Heart left ventricle (tissue), 16 donors: ENCODE measurements at regions not wholly inside any gene's neighbourhood (a gene's known extent, or its start where the extent isn't known, plus 50 kb on each side); places are given as distances from the start of the nearest gene placed in this dataset.

Experiments used
- ATAC-seq, 4 donors: fragments of 200-7000 bp; cut with Tn5 transposase; one replicate each; pipeline ENCODE4 v1.9.1; 2020 to 2022; ENCODE audit warnings: moderate library complexity in 4 of 4, mild to moderate bottlenecking in 3 of 4, moderate number of reproducible peaks in 1 of 4
- DNase-seq, 5 donors: peaks; one replicate each; pipeline ENCODE4 v3.0.0-alpha.2; 2020
- H3K27ac ChIP-seq, 12 donors: fragments of 200-600 bp; sonication (generic) in 4 of 12; one replicate each; pipeline versions ENCODE4 v1.5.0 to v1.8.0; 2016 to 2022; ENCODE audit warnings: mild to moderate bottlenecking in 2 of 12
- H3K27me3 ChIP-seq, 9 donors: fragments of 200-600 bp; sonication (generic) in 2 of 9; one replicate each; pipeline versions ENCODE4 v1.5.1 to v1.8.0; 2016 to 2022; ENCODE audit warnings: mild to moderate bottlenecking in 3 of 9
- H3K36me3 ChIP-seq, 9 donors: fragments of 200-600 bp; sonication (generic) in 2 of 9; one replicate each; pipeline versions ENCODE4 v1.5.0 to v1.8.0; 2018 to 2022; ENCODE audit warnings: mild to moderate bottlenecking in 2 of 9
- H3K4me1 ChIP-seq, 12 donors: fragments of 200-600 bp; sonication (generic) in 4 of 12; one replicate each; pipeline versions ENCODE4 v1.5.0 to v1.8.0; 2016 to 2022; ENCODE audit warnings: mild to moderate bottlenecking in 3 of 12
- H3K4me3 ChIP-seq, 12 donors: fragments of 200-600 bp; sonication (generic) in 4 of 12; one replicate each; pipeline versions ENCODE4 v1.5.0 to v1.8.0; 2017 to 2022; ENCODE audit warnings: mild to moderate bottlenecking in 9 of 12, moderate library complexity in 4 of 12
- H3K9me3 ChIP-seq, 12 donors: fragments of 200-600 bp; sonication (generic) in 4 of 12; one replicate each; pipeline versions ENCODE4 v1.5.0 to v1.8.0; 2016 to 2022; ENCODE audit warnings: mild to moderate bottlenecking in 1 of 12
- POLR2A ChIP-seq, 2 donors: fragments of 450-650 bp; IDR thresholded peaks; one replicate each; pipeline ENCODE4 v1.6.1; 2017; ENCODE audit warnings: antibody characterized with exemption in 2 of 2, mild to moderate bottlenecking in 2 of 2, moderate library complexity in 2 of 2
- WGBS, 4 donors: extraction: QIAGEN DNeasy Blood & Tissue Kit in 2 of 4; methylation state at CpG; one replicate each; pipeline versions ENCODE4 v1.1.5 to v1.1.7; 2013 to 2018; 5-methylcytosine and 5-hydroxymethylcytosine counted together
- intact Hi-C, 10 donors: fragments of 100-400 bp; cut with DNase I; formaldehyde crosslinking; loops; one replicate each; pipeline versions ENCODE4 v1.11.1 to v1.14.2; 2022
- TF ChIP-seq, protein P1 (sequence below), 12 donors: fragments of 200-600 bp; sonication (generic) in 4 of 12; IDR thresholded peaks; one replicate each; pipeline versions ENCODE4 v1.5.0 to v1.8.0; 2018 to 2022; ENCODE audit warnings: antibody characterized with exemption in 12 of 12, mild to moderate bottlenecking in 5 of 12
- donor health status: ischemic (EF 13 %, LVEDD 7.1; RV severe dilation, severe dysfunction).
- donor health status: healthy with polysubstance abuse.
- donor health status: DM: no; HTN: yes; CAD: no.
- donor health status: DM: no; HTN: no; CAD: no.
- donor health status: ischemic (EF 25% LVEDD 6.9; RV normal size, moderate dysfunction).
- donor health status: ischemic (EF 25% LVEDD 5.7; RV mildly dilated, moderate dysfunction).
- donor health status: healthy.
- donor health status: DM: yes; HTN: yes; CAD: no.
- donor health status: ischemic (EF 35%, LVEDD 5.7; RV mildly dilated, moderate dysfunction).
- donor health status: nonischemic (EF 11% LVEDD 7.7; RV severe dilation, severe dysfunction).
- donor health status: DM: yes; HTN: yes; CAD: no.
- donor health status: PGD.
- donor health status: ischemic (EF 29% LVEDD 5.4; RV normal size, mild dysfunction).
- donor health status: nonischemic (EF 23%, LVEDD 6.1; RV moderate dilation, normal function).

GRCh38 chr9:84583866-84584265 is 85.7 kb upstream of the NTRK2 start:
- no peak overlapping the region for H3K27ac ChIP-seq
- ATAC-seq (no peak), DNase-seq (no peak)
- no peaks in the 10 kb centered on the region for H3K36me3 ChIP-seq
- TF ChIP-seq, protein P1, sequence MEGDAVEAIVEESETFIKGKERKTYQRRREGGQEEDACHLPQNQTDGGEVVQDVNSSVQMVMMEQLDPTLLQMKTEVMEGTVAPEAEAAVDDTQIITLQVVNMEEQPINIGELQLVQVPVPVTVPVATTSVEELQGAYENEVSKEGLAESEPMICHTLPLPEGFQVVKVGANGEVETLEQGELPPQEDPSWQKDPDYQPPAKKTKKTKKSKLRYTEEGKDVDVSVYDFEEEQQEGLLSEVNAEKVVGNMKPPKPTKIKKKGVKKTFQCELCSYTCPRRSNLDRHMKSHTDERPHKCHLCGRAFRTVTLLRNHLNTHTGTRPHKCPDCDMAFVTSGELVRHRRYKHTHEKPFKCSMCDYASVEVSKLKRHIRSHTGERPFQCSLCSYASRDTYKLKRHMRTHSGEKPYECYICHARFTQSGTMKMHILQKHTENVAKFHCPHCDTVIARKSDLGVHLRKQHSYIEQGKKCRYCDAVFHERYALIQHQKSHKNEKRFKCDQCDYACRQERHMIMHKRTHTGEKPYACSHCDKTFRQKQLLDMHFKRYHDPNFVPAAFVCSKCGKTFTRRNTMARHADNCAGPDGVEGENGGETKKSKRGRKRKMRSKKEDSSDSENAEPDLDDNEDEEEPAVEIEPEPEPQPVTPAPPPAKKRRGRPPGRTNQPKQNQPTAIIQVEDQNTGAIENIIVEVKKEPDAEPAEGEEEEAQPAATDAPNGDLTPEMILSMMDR (IDR thresholded peaks at IDR 0.05), result no peak
- TF ChIP-seq POLR2A (IDR thresholded peaks at IDR 0.05), result no peak
- WGBS, 4 donors, result 84 to 94% (median 92%) methylated on average over 2 of the region's 2 CpGs
- no peaks in the 10 kb centered on the region for H3K4me1 ChIP-seq
- H3K9me3 ChIP-seq, result no peaks in the 10 kb centered on the region
- H3K27me3 ChIP-seq, result no peaks in the 10 kb centered on the region
- no peak overlapping the region for H3K4me3 ChIP-seq
- intact Hi-C loops, result no loop called here

DNA sequence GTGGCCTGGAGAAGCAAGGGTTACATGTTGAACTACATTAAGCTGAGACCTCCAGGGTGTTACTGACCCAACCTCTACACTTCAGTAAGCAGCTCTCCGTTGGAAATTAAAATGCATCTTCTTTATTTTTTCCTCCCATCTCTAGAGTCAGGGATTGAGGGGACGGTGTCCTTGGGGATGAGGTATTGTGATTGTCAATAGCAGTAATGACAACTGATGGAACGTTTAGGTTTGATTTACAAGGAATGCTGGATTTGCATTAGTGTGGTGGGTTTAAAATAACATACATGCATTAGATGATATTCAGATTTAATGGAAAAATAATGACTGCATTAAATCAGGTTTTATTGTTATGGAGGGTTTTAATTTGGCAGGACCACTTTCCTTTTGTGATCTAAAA is 82.9 kb upstream of the NTRK2 start:
- 62 to 73% (median 64%) methylated on average over 3 of the region's 3 CpGs for WGBS, 4 donors
- Histone ChIP-seq H3K4me3 (no peak overlapping the region), H3K27me3 (peaks cover 0 to 4% (median 0%) of the 10 kb centered on the region in 9 donors), H3K4me1 (no peaks in the 10 kb centered on the region), H3K36me3 (no peaks in the 10 kb centered on the region), H3K27ac (no peak overlapping the region), H3K9me3 (no peaks in the 10 kb centered on the region)
- DNase-seq (no peak), ATAC-seq (no peak)
- TF ChIP-seq POLR2A (IDR thresholded peaks at IDR 0.05), result no peak
- TF ChIP-seq, protein P1 (IDR thresholded peaks at IDR 0.05), result no peak
- intact Hi-C loops, result no loop called here

DNA sequence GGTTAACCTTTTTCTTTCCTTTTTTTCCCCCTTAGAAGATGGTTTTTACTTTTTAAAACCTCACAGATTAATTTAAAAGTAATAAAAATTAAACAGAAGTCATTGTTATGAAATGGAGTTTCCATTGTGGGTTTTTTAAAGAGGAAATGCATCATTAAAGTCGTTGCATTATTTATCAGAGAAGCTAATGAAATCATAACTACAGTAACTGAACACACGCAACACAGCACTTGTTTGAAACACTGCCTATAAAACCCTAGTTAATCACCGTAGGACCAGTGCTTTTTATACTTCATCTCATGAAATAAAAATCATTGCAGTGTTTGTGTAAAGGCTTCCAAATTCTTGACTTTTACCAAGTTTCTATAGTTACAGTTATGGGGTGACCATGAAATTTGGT is 82.4 kb upstream of the NTRK2 start:
- H3K4me3 ChIP-seq, result no peak overlapping the region
- no peak for TF ChIP-seq POLR2A (IDR thresholded peaks at IDR 0.05)
- TF ChIP-seq, protein P1 (IDR thresholded peaks at IDR 0.05), result no peak
- intact Hi-C loops, result no loop called here
- ATAC-seq (no peak), DNase-seq (no peak)
- H3K27ac ChIP-seq, result no peak overlapping the region
- WGBS, 4 donors, result 74 to 79% (median 75%) methylated on average over 3 of the region's 3 CpGs
- peaks cover 0 to 4% (median 0%) of the 10 kb centered on the region in 9 donors for H3K27me3 ChIP-seq
- no peaks in the 10 kb centered on the region for H3K4me1 ChIP-seq
- H3K36me3 ChIP-seq, result no peaks in the 10 kb centered on the region
- no peaks in the 10 kb centered on the region for H3K9me3 ChIP-seq

DNA sequence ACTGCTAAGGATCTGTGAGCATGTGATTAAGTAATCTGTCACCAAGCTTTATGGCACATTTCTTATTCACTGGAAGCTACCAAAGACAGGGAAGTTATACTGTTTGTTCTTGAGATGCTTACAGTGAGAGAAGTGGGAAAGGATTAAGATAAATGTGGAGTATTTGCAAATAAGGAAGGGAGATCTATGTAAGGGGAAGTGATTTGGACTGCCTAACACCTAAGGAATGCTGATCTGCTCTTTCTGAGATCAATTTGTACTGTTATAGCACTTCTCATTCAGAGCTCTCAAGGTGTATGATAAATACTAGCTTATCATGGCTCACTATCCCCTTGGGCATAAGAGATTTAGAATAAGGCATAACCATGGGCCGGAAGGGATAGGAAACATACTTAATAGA is 80.0 kb upstream of the NTRK2 start:
- H3K27me3 ChIP-seq, result peaks cover 0 to 4% (median 0%) of the 10 kb centered on the region in 9 donors
- no peaks in the 10 kb centered on the region for H3K4me1 ChIP-seq
- intact Hi-C loops, result no loop called here
- TF ChIP-seq POLR2A (IDR thresholded peaks at IDR 0.05), result no peak
- TF ChIP-seq, protein P1 (IDR thresholded peaks at IDR 0.05), result no peak
- WGBS, 4 donors, result 74 to 90% (median 82%) methylated on average over 1 of the region's 1 CpG
- no peak overlapping the region for H3K27ac ChIP-seq
- H3K36me3 ChIP-seq, result no peaks in the 10 kb centered on the region
- no peak overlapping the region for H3K4me3 ChIP-seq
- ATAC-seq (no peak), DNase-seq (no peak)
- H3K9me3 ChIP-seq, result no peaks in the 10 kb centered on the region
